Aorta (tissue), 5 donors: ENCODE measurements at regions not wholly inside any gene's neighbourhood (a gene's known extent, or its start where the extent isn't known, plus 50 kb on each side); places are given as distances from the start of the nearest gene placed in this dataset.
"Not testable (repeated sequence)": the region's sequence is repeated elsewhere in the genome, so short reads cannot be mapped to it uniquely, and the experiment has no call there.

Source experiments
- ATAC-seq: fragments of 200-7000 bp; cut with Tn5 transposase; one replicate; pipeline ENCODE4 v1.9.1; 2022; ENCODE audit warnings: moderate library complexity; ENCODE audit not compliant: low FRiP score
- DNase-seq, 2 donors: peaks; one replicate each; pipeline ENCODE4 v3.0.0-alpha.2; 2020
- H3K27ac ChIP-seq, 2 donors: one replicate each; pipeline ENCODE4 v1.5.1; 2013; ENCODE audit warnings: low read length in 2 of 2, mild to moderate bottlenecking in 2 of 2, moderate library complexity in 2 of 2, control low read depth in 1 of 2, inconsistent platforms in 1 of 2, low read depth in 1 of 2
- H3K27me3 ChIP-seq, 2 donors: one replicate each; pipeline ENCODE4 v1.6.1; 2013; ENCODE audit warnings: control low read depth in 1 of 2, low read length in 1 of 2, mild to moderate bottlenecking in 1 of 2, moderate library complexity in 1 of 2; ENCODE audit not compliant: insufficient read depth in 2 of 2, control insufficient read depth in 1 of 2
- H3K36me3 ChIP-seq, 2 donors: one replicate each; pipeline ENCODE4 v1.6.1; 2013; ENCODE audit warnings: control low read depth in 1 of 2, low read length in 1 of 2, mild to moderate bottlenecking in 1 of 2; ENCODE audit not compliant: insufficient read depth in 2 of 2, control insufficient read depth in 1 of 2
- H3K4me1 ChIP-seq, 2 donors: one replicate each; pipeline ENCODE4 v1.6.1; 2013; ENCODE audit warnings: low read length in 2 of 2, control low read depth in 1 of 2, mild to moderate bottlenecking in 1 of 2, moderate library complexity in 1 of 2; ENCODE audit not compliant: insufficient read depth in 2 of 2, control insufficient read depth in 1 of 2
- H3K4me3 ChIP-seq, 2 donors: one replicate each; pipeline ENCODE4 v1.5.1; 2013; ENCODE audit warnings: low read length in 2 of 2, control low read depth in 1 of 2, mild to moderate bottlenecking in 1 of 2
- H3K9me3 ChIP-seq: one replicate; pipeline ENCODE4 v1.6.1; 2013; ENCODE audit warnings: mild to moderate bottlenecking, low read length; ENCODE audit not compliant: control insufficient read depth
- WGBS, 2 donors: extraction: QIAGEN DNeasy Blood & Tissue Kit; methylation state at CpG; one replicate each; pipeline ENCODE4 v1.1.7; 2013; 5-methylcytosine and 5-hydroxymethylcytosine counted together
- intact Hi-C, 2 donors: fragments of 100-400 bp; cut with DNase I; formaldehyde crosslinking; loops; one replicate each; pipeline versions ENCODE4 v1.14.2 to v1.15.0; 2022
- donor health status: healthy with polysubstance abuse.
- donor health status: Bipolar disorder and iron deficiency.
- donor health status: DM: no; HTN: no; CAD: no.
- donor health status: DM: no; HTN: no; CAD: no.
- donor health status: DM: yes; HTN: yes; CAD: no.

- H3K27ac ChIP-seq: no peak overlapping the region
- no peaks in the 10 kb centered on the region for H3K4me1 ChIP-seq
- H3K4me3 ChIP-seq: no peak overlapping the region
- intact Hi-C loops: no loop called here
- ATAC-seq (no peak), DNase-seq (no peak)
- WGBS, 2 donors: 75 to 83% methylated on average over 4 of the region's 4 CpGs
- H3K27me3 ChIP-seq: no peaks in the 10 kb centered on the region
- no peaks in the 10 kb centered on the region for H3K36me3 ChIP-seq
- no peaks in the 10 kb centered on the region for H3K9me3 ChIP-seq
Measured at GRCh38 chr10:15997313-15997712, 137.0 kb upstream of the MINDY3 start.

- no peaks in the 10 kb centered on the region for H3K36me3 ChIP-seq
- no peak overlapping the region for H3K4me3 ChIP-seq
- no peaks in the 10 kb centered on the region for H3K4me1 ChIP-seq
- no peak overlapping the region for H3K27ac ChIP-seq
- DNase-seq (no peak), ATAC-seq (no peak)
- intact Hi-C loops: no loop called here
- 50 to 73% methylated on average over 1 of the region's 1 CpG for WGBS, 2 donors
- no peaks in the 10 kb centered on the region for H3K9me3 ChIP-seq
- no peaks in the 10 kb centered on the region for H3K27me3 ChIP-seq
Measured at GRCh38 chr10:16001581-16001980, 141.3 kb upstream of the MINDY3 start.

GRCh38 chr10:16009785-16010184 lies 149.5 kb upstream of the MINDY3 start:
- DNase-seq (no peak), ATAC-seq (no peak)
- no peak overlapping the region for H3K4me3 ChIP-seq
- no peak overlapping the region for H3K27ac ChIP-seq
- intact Hi-C loops: no loop called here
- no peaks in the 10 kb centered on the region for H3K36me3 ChIP-seq
- no peaks in the 10 kb centered on the region for H3K9me3 ChIP-seq
- 74 to 76% methylated on average over 6 of the region's 6 CpGs for WGBS, 2 donors
- H3K27me3 ChIP-seq: no peaks in the 10 kb centered on the region
- H3K4me1 ChIP-seq: no peaks in the 10 kb centered on the region

GRCh38 chr10:16011548-16011947 lies 151.2 kb upstream of the MINDY3 start:
- H3K4me3 ChIP-seq: no peak overlapping the region
- DNase-seq: no peak
- no peak for ATAC-seq
- no peaks in the 10 kb centered on the region for H3K9me3 ChIP-seq
- intact Hi-C loops: no loop called here
- H3K4me1 ChIP-seq: no peaks in the 10 kb centered on the region
- H3K27ac ChIP-seq: no peak overlapping the region
- H3K36me3 ChIP-seq: no peaks in the 10 kb centered on the region
- H3K27me3 ChIP-seq: no peaks in the 10 kb centered on the region

- Histone ChIP-seq H3K4me1 (no peaks in the 10 kb centered on the region), H3K4me3 (no peak overlapping the region), H3K36me3 (no peaks in the 10 kb centered on the region), H3K27me3 (no peaks in the 10 kb centered on the region), H3K27ac (no peak overlapping the region), H3K9me3 (no peaks in the 10 kb centered on the region)
- no peak for ATAC-seq
- 58 to 59% methylated on average over 3 of the region's 3 CpGs for WGBS, 2 donors
- DNase-seq: no peak
- intact Hi-C loops: no loop called here
Measured at GRCh38 chr10:16014469-16014868, 154.2 kb upstream of the MINDY3 start.

- H3K4me1 ChIP-seq: no peaks in the 10 kb centered on the region
- no peak overlapping the region for H3K4me3 ChIP-seq
- H3K9me3 ChIP-seq: peaks cover 7% of the 10 kb centered on the region
- WGBS, 2 donors: 56 to 60% methylated on average over 4 of the region's 4 CpGs
- no peaks in the 10 kb centered on the region for H3K27me3 ChIP-seq
- H3K27ac ChIP-seq: no peak overlapping the region
- no peak for ATAC-seq
- DNase-seq: no peak
- no peaks in the 10 kb centered on the region for H3K36me3 ChIP-seq
- intact Hi-C loops: no loop called here
Measured at GRCh38 chr10:16016688-16017087, 156.4 kb upstream of the MINDY3 start.

- WGBS, 2 donors: 0 to 96% methylated on average over 1 of the region's 1 CpG
Measured at GRCh38 chr10:16020836-16021235, 160.5 kb upstream of the MINDY3 start.

GRCh38 chr10:16026832-16027231 lies 166.5 kb upstream of the MINDY3 start:
- intact Hi-C loops, H3K36me3 ChIP-seq, H3K27me3 ChIP-seq, H3K9me3 ChIP-seq, H3K4me3 ChIP-seq, DNase-seq, H3K27ac ChIP-seq, ATAC-seq, H3K4me1 ChIP-seq: not testable (repeated sequence)
- WGBS, 2 donors: 87 to 89% methylated on average over 14 of the region's 14 CpGs

More at GRCh38 chr10:16020836-16021235, 160.5 kb upstream of the MINDY3 start:
- no peaks in the 10 kb centered on the region for H3K27me3 ChIP-seq
- no peak overlapping the region for H3K4me3 ChIP-seq
- ATAC-seq (no peak), DNase-seq (no peak)
- H3K36me3 ChIP-seq: no peaks in the 10 kb centered on the region
- intact Hi-C loops: no loop called here
- no peaks in the 10 kb centered on the region for H3K4me1 ChIP-seq
- H3K27ac ChIP-seq: no peak overlapping the region
- H3K9me3 ChIP-seq: peaks cover 7% of the 10 kb centered on the region

- Histone ChIP-seq H3K9me3 (peaks cover 4% of the 10 kb centered on the region), H3K27me3 (peaks cover 0 to 3% of the 10 kb centered on the region in 2 donors), H3K4me1 (no peaks in the 10 kb centered on the region), H3K36me3 (no peaks in the 10 kb centered on the region), H3K27ac (no peak overlapping the region), H3K4me3 (no peak overlapping the region)
- intact Hi-C loops: no loop called here
- no peak for ATAC-seq
- DNase-seq: no peak
- WGBS, 2 donors: 48% methylated on average over 1 of the region's 1 CpG
Measured at GRCh38 chr10:16030562-16030961, 170.3 kb upstream of the MINDY3 start.
